Body of pancreas (tissue), 4 donors: ENCODE measurements at regions not wholly inside any gene's neighbourhood (a gene's known extent, or its start where the extent isn't known, plus 50 kb on each side); places are given as distances from the start of the nearest gene placed in this dataset.

ENCODE experiments used
- ATAC-seq: fragments of 150-250 bp; one replicate; pipeline ENCODE4 v1.9.1; 2016
- DNase-seq, 4 donors: peaks; one replicate each; pipeline ENCODE4 v3.0.0-alpha.2; 2019
- H3K27ac ChIP-seq, 4 donors: fragments of 200-600 bp; sonication (generic); 1 replicate in 3 of 4; 2 replicates in 1 of 4; pipeline versions ENCODE4 v1.5.1 to v1.6.1; 2016 to 2019; ENCODE audit warnings: mild to moderate bottlenecking in 1 of 4, mixed read lengths in 1 of 4, moderate library complexity in 1 of 4
- H3K27me3 ChIP-seq, 2 donors: fragments of 200-600 bp; sonication (generic); one replicate each; pipeline ENCODE4 v1.6.0; 2016; ENCODE audit warnings: mild to moderate bottlenecking in 1 of 2
- H3K36me3 ChIP-seq, 2 donors: fragments of 200-600 bp; sonication (generic); replicated peaks in 1 of 2; 2 replicates each; pipeline ENCODE4 v1.5.1; 2016; ENCODE audit warnings: low read depth in 2 of 2; ENCODE audit not compliant: insufficient read depth in 1 of 2
- H3K4me1 ChIP-seq: fragments of 200-600 bp; sonication (generic); one replicate; pipeline ENCODE4 v1.6.0; 2016
- H3K4me3 ChIP-seq, 2 donors: fragments of 200-600 bp; sonication (generic); 1 replicate in 1 of 2; 2 replicates in 1 of 2; pipeline ENCODE4 v1.5.1; 2016 to 2019
- H3K9me3 ChIP-seq, 3 donors: fragments of 200-600 bp; sonication (generic); 1 replicate in 2 of 3; 2 replicates in 1 of 3; pipeline ENCODE4 v1.5.1; 2016
- POLR2A ChIP-seq, 3 donors: fragments of 450-650 bp; IDR thresholded peaks; one replicate each; pipeline ENCODE4 v1.6.1; 2016; ENCODE audit warnings: antibody characterized with exemption in 3 of 3, mild to moderate bottlenecking in 2 of 3
- WGBS, 2 donors: methylation state at CpG; one replicate each; pipeline ENCODE4 v1.1.5; 2017; 5-methylcytosine and 5-hydroxymethylcytosine counted together
- intact Hi-C: fragments of 100-400 bp; cut with DNase I; formaldehyde crosslinking; loops from one replicate; pipeline ENCODE4 v1.15.1; 2023
- TF ChIP-seq, protein P1 (sequence below), 7 experiments: fragments of 450-650 bp in 4 of 7; fragments of 200-600 bp in 3 of 7; sonication (generic) in 3 of 7; IDR thresholded peaks; one replicate each; pipeline ENCODE4 v1.5.1; 2016 to 2019; ENCODE audit warnings: antibody characterized with exemption in 7 of 7

DNA sequence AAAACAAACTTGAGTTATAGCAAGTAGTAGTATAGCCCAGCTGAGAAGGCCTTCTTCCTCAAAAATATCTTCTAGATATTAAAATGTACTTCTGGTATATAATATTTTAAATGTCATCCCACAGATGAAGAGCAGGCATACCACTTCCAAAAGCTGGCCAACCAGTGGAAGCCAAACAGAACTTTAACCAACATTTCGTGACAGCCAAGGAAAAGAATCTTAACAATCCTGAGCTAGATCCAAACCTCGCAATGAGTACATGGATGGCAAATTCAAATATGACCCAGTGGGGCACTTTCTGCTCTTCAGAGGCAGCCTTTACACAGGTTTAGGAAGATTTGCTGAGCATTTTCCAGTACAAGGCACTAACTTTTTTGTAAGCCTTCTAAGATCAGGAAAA lies 91.8 kb upstream of the ACO1 start:
- no peak overlapping the region for H3K27ac ChIP-seq
- H3K36me3 ChIP-seq: no peaks in the 10 kb centered on the region
- intact Hi-C loops: no loop called here
- 43 to 62% methylated on average over 2 of the region's 2 CpGs for WGBS, 2 donors
- no peak overlapping the region for H3K4me3 ChIP-seq
- H3K4me1 ChIP-seq: no peaks in the 10 kb centered on the region
- DNase-seq (no peak), ATAC-seq (no peak)
- no peaks in the 10 kb centered on the region for H3K27me3 ChIP-seq
- H3K9me3 ChIP-seq: no peaks in the 10 kb centered on the region
- TF ChIP-seq, protein P1, sequence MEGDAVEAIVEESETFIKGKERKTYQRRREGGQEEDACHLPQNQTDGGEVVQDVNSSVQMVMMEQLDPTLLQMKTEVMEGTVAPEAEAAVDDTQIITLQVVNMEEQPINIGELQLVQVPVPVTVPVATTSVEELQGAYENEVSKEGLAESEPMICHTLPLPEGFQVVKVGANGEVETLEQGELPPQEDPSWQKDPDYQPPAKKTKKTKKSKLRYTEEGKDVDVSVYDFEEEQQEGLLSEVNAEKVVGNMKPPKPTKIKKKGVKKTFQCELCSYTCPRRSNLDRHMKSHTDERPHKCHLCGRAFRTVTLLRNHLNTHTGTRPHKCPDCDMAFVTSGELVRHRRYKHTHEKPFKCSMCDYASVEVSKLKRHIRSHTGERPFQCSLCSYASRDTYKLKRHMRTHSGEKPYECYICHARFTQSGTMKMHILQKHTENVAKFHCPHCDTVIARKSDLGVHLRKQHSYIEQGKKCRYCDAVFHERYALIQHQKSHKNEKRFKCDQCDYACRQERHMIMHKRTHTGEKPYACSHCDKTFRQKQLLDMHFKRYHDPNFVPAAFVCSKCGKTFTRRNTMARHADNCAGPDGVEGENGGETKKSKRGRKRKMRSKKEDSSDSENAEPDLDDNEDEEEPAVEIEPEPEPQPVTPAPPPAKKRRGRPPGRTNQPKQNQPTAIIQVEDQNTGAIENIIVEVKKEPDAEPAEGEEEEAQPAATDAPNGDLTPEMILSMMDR (IDR thresholded peaks at IDR 0.05): no peak
- TF ChIP-seq POLR2A (IDR thresholded peaks at IDR 0.05): no peak

DNA sequence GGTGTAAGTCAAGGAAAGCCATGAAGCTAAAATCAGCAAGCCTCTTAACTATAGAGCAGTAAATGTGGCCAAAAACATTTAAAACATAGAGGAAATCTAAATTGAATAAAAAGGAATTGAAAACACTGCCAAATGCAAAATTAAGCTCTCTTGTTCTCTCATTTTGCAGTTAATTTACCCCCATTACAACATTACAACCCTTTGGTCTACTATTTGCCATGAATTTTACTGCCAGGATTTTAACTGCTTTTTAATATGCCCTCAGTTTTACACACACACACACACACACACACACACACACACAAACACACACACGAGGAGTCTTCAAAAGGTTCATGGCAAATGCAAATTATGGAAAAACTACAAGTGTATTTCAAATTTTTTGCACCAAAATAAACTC lies 91.4 kb upstream of the ACO1 start:
- Histone ChIP-seq H3K4me1 (no peaks in the 10 kb centered on the region), H3K9me3 (no peaks in the 10 kb centered on the region), H3K36me3 (no peaks in the 10 kb centered on the region), H3K27ac (no peak overlapping the region), H3K4me3 (no peak overlapping the region), H3K27me3 (no peaks in the 10 kb centered on the region)
- intact Hi-C loops: no loop called here
- no peak for DNase-seq
- no peak for ATAC-seq
- WGBS, 2 donors: 35 to 62% methylated on average over 1 of the region's 1 CpG
- TF ChIP-seq, protein P1 (IDR thresholded peaks at IDR 0.05): no peak
- no peak for TF ChIP-seq POLR2A (IDR thresholded peaks at IDR 0.05)

DNA sequence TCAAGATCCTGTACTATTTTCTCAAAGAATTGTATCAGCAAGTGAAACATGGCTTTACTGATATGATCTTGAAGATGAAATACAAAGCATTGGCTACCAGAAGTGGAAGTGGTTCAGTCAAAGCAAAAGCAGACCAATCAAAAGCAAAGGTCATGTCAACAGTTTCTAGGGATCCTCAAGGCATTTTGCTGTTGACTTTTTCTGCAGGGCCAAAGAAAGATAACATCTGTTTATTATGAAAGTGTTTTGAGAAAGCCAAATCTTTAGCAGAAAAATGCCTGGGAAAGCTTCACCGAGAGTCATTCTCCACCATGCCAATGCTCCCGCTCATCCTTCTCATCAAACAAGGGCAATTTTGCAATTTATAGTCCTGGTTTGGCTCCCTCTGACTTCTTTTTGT lies 90.3 kb upstream of the ACO1 start:
- H3K27me3 ChIP-seq: no peaks in the 10 kb centered on the region
- intact Hi-C loops: no loop called here
- 28 to 41% methylated on average over 2 of the region's 2 CpGs for WGBS, 2 donors
- H3K9me3 ChIP-seq: no peaks in the 10 kb centered on the region
- TF ChIP-seq POLR2A (IDR thresholded peaks at IDR 0.05): no peak
- TF ChIP-seq, protein P1 (IDR thresholded peaks at IDR 0.05): no peak
- no peak for DNase-seq
- H3K4me1 ChIP-seq: no peaks in the 10 kb centered on the region
- H3K4me3 ChIP-seq: no peak overlapping the region
- ATAC-seq: no peak
- no peaks in the 10 kb centered on the region for H3K36me3 ChIP-seq
- no peak overlapping the region for H3K27ac ChIP-seq

DNA sequence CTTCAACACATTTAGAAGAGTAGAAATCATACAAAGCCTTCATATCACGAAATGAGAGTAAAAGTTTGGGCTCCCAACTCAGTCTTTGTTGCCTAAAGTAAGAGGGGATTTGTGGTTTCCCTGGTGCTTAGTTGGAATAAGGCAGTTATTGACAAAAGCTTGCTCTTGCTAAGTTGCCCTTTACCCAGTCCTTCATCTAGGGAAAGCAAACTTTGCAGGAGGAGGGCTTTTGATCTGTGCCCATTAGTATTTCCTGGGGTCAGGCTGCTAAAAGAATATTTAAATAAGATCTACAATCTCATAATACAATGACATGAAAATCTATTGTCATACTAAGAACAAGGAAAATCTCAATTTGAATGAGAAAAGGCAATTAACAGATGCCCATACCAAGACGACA lies 84.1 kb upstream of the ACO1 start:
- no peak for DNase-seq
- no peak for ATAC-seq
- 32 to 34% methylated on average over 2 of the region's 2 CpGs for WGBS, 2 donors
- Histone ChIP-seq H3K9me3 (no peaks in the 10 kb centered on the region), H3K4me1 (no peaks in the 10 kb centered on the region), H3K36me3 (no peaks in the 10 kb centered on the region), H3K4me3 (no peak overlapping the region), H3K27ac (no peak overlapping the region), H3K27me3 (no peaks in the 10 kb centered on the region)
- TF ChIP-seq, protein P1 (IDR thresholded peaks at IDR 0.05): no peak
- TF ChIP-seq POLR2A (IDR thresholded peaks at IDR 0.05): no peak
- intact Hi-C loops: no loop called here

DNA sequence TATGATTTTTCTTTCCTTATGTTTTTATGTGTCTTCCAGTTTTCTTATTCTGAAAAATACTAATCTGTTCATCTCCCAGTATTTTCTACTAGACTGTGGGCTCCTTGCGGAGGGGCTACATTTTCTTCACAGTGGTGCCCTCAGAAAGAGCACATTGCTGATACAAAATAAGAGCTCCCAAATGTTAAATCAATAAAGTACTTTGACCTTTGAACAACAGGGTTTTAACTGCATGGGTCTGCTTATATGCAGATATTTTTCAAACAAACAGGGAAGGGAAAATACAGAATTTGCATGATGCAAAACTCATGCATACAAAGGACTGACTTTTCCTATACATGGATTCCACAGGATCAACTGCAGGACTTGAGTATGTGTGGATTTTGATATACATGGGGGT lies 79.9 kb upstream of the ACO1 start:
- intact Hi-C loops: no loop called here
- H3K27ac ChIP-seq: no peak overlapping the region
- no peaks in the 10 kb centered on the region for H3K4me1 ChIP-seq
- H3K27me3 ChIP-seq: no peaks in the 10 kb centered on the region
- TF ChIP-seq, protein P1 (IDR thresholded peaks at IDR 0.05): no peak
- TF ChIP-seq POLR2A (IDR thresholded peaks at IDR 0.05): no peak
- WGBS, 2 donors: 23 to 35% methylated on average over 1 of the region's 1 CpG
- H3K4me3 ChIP-seq: no peak overlapping the region
- no peaks in the 10 kb centered on the region for H3K9me3 ChIP-seq
- no peaks in the 10 kb centered on the region for H3K36me3 ChIP-seq
- DNase-seq: no peak
- no peak for ATAC-seq
